Activated CD4-positive, CD25-positive, alpha-beta regulatory T cell (primary cell): ENCODE measurements at regions not wholly inside any gene's neighbourhood (a gene's known extent, or its start where the extent isn't known, plus 50 kb on each side); places are given as distances from the start of the nearest gene placed in this dataset.
"Not testable (repeated sequence)": the region's sequence is repeated elsewhere in the genome, so short reads cannot be mapped to it uniquely, and the experiment has no call there.

ENCODE experiments used
- DNase-seq, 4 experiments: peaks; one replicate each; lab custom pipeline; 2025; lab: John Stamatoyannopoulos, UW

GRCh38 chr3:176628101-176628639 lies 569.1 kb downstream of the TBL1XR1 start:
- no peak for DNase-seq

- DNase-seq = no peak
Measured at GRCh38 chr3:176623468-176624150, 573.7 kb downstream of the TBL1XR1 start.

GRCh38 chr3:176619833-176620232 lies 577.4 kb downstream of the TBL1XR1 start:
- no peak for DNase-seq

GRCh38 chr3:176615826-176616225 lies 581.5 kb downstream of the TBL1XR1 start:
- DNase-seq = no peak

GRCh38 chr3:176611703-176612102 lies 585.6 kb downstream of the TBL1XR1 start:
- DNase-seq = no peak

GRCh38 chr3:176609361-176609760 lies 587.9 kb downstream of the TBL1XR1 start:
- DNase-seq = no peak

- DNase-seq = not testable (repeated sequence)
Measured at GRCh38 chr3:176605553-176605952, 591.7 kb downstream of the TBL1XR1 start.

- no peak for DNase-seq
Measured at GRCh38 chr3:176595307-176595706, 602.0 kb downstream of the TBL1XR1 start.

GRCh38 chr3:176590722-176591121 lies 606.6 kb downstream of the TBL1XR1 start:
- no peak for DNase-seq

GRCh38 chr3:176587089-176587488 lies 610.2 kb downstream of the TBL1XR1 start:
- no peak for DNase-seq

- no peak for DNase-seq
Measured at GRCh38 chr3:176584413-176585176, 612.7 kb downstream of the TBL1XR1 start.

GRCh38 chr3:176583956-176584355 lies 613.3 kb downstream of the TBL1XR1 start:
- DNase-seq = no peak

- no peak for DNase-seq
Measured at GRCh38 chr3:176581589-176581988, 615.7 kb downstream of the TBL1XR1 start.

GRCh38 chr3:176579711-176580185 lies 617.5 kb downstream of the TBL1XR1 start:
- DNase-seq = no peak

- DNase-seq = no peak
Measured at GRCh38 chr3:176578316-176578715, 619.0 kb downstream of the TBL1XR1 start.

- no peak for DNase-seq
Measured at GRCh38 chr3:176577447-176577846, 619.8 kb downstream of the TBL1XR1 start.

GRCh38 chr3:176574786-176575185 lies 622.5 kb downstream of the TBL1XR1 start:
- no peak for DNase-seq

GRCh38 chr3:176571926-176572325 lies 625.4 kb downstream of the TBL1XR1 start:
- no peak for DNase-seq

- no peak for DNase-seq
Measured at GRCh38 chr3:176570992-176571391, 626.3 kb downstream of the TBL1XR1 start.

- no peak for DNase-seq
Measured at GRCh38 chr3:176568189-176568588, 629.1 kb downstream of the TBL1XR1 start.

GRCh38 chr3:176566757-176567156 lies 630.5 kb downstream of the TBL1XR1 start:
- DNase-seq = no peak

GRCh38 chr3:176562331-176562730 lies 635.0 kb downstream of the TBL1XR1 start:
- no peak for DNase-seq

GRCh38 chr3:176561826-176562225 lies 635.5 kb downstream of the TBL1XR1 start:
- DNase-seq = no peak
